ENCODE measurements at regions not wholly inside any gene's neighbourhood (a gene's known extent, or its start where the extent isn't known, plus 50 kb on each side); places are given as distances from the start of the nearest gene placed in this dataset.

- TF ChIP-seq CTCF (IDR thresholded peaks at IDR 0.05; ENCODE audit: low read depth, low read length): no peak
- in situ Hi-C loops (cut with HindIII; ENCODE audit: low sequenced_read_pairs): no loop called here
- H3K4me3 ChIP-seq (ENCODE audit: low read depth, low read length): no peak overlapping the region
- DNase-seq (ENCODE audit: low read depth, low spot score): no peak
These were observed 261.2 kb upstream of the TRPC7 start for GRCh38 chr5:136626531-136626930.

GRCh38 chr5:136622747-136623146, 257.4 kb upstream of the TRPC7 start:
- no peak for DNase-seq (ENCODE audit: low read depth, low spot score)
- H3K4me3 ChIP-seq (ENCODE audit: low read depth, low read length): no peak overlapping the region
- in situ Hi-C loops (cut with HindIII; ENCODE audit: low sequenced_read_pairs): no loop called here
- TF ChIP-seq CTCF (IDR thresholded peaks at IDR 0.05; ENCODE audit: low read depth, low read length): no peak

- in situ Hi-C loops (cut with HindIII; ENCODE audit: low sequenced_read_pairs): no loop called here
- H3K4me3 ChIP-seq (ENCODE audit: low read depth, low read length): no peak overlapping the region
- no peak for DNase-seq (ENCODE audit: low read depth, low spot score)
- no peak for TF ChIP-seq CTCF (IDR thresholded peaks at IDR 0.05; ENCODE audit: low read depth, low read length)
These were observed 256.4 kb upstream of the TRPC7 start for GRCh38 chr5:136621743-136622142.

GRCh38 chr5:136620621-136621020, 255.3 kb upstream of the TRPC7 start:
- no peak for TF ChIP-seq CTCF (IDR thresholded peaks at IDR 0.05; ENCODE audit: low read depth, low read length)
- in situ Hi-C loops (cut with HindIII; ENCODE audit: low sequenced_read_pairs): no loop called here
- no peak overlapping the region for H3K4me3 ChIP-seq (ENCODE audit: low read depth, low read length)
- no peak for DNase-seq (ENCODE audit: low read depth, low spot score)

GRCh38 chr5:136620016-136620419, 254.7 kb upstream of the TRPC7 start:
- in situ Hi-C loops (cut with HindIII; ENCODE audit: low sequenced_read_pairs): no loop called here

GRCh38 chr5:136619556-136619955, 254.2 kb upstream of the TRPC7 start:
- in situ Hi-C loops (cut with HindIII; ENCODE audit: low sequenced_read_pairs): no loop called here
- H3K4me3 ChIP-seq (ENCODE audit: low read depth, low read length): no peak overlapping the region
- TF ChIP-seq CTCF (IDR thresholded peaks at IDR 0.05; ENCODE audit: low read depth, low read length): no peak
- no peak for DNase-seq (ENCODE audit: low read depth, low spot score)

More at GRCh38 chr5:136620016-136620419, 254.7 kb upstream of the TRPC7 start:
- TF ChIP-seq CTCF (IDR thresholded peaks at IDR 0.05; ENCODE audit: low read depth, low read length): no peak
- no peak for DNase-seq (ENCODE audit: low read depth, low spot score)
- no peak overlapping the region for H3K4me3 ChIP-seq (ENCODE audit: low read depth, low read length)
